PC-3 (cell line): ENCODE measurements at regions not wholly inside any gene's neighbourhood (a gene's known extent, or its start where the extent isn't known, plus 50 kb on each side); places are given as distances from the start of the nearest gene placed in this dataset.

Source experiments
- EZH2 ChIP-seq: fragments of 300-600 bp; sonication (generic); IDR thresholded peaks from one replicate; pipeline ENCODE4 v1.6.1; 2017; ENCODE audit warnings: antibody characterized with exemption, mild to moderate bottlenecking, low read length; ENCODE audit not compliant: unreplicated experiment
- EZH2phosphoT487 ChIP-seq: fragments of 300-600 bp; sonication (generic); IDR thresholded peaks from 2 replicates; pipeline ENCODE4 v1.6.1; 2018; ENCODE audit warnings: mild to moderate bottlenecking, antibody characterized with exemption, low read length, borderline replicate concordance
- TF ChIP-seq, protein P1 (sequence below): fragments of 300-600 bp; sonication (generic); conservative IDR thresholded peaks from 2 replicates; pipeline ENCODE4 v1.5.1; 2017; ENCODE audit warnings: antibody characterized with exemption, low read depth, mild to moderate bottlenecking, low read length

DNA sequence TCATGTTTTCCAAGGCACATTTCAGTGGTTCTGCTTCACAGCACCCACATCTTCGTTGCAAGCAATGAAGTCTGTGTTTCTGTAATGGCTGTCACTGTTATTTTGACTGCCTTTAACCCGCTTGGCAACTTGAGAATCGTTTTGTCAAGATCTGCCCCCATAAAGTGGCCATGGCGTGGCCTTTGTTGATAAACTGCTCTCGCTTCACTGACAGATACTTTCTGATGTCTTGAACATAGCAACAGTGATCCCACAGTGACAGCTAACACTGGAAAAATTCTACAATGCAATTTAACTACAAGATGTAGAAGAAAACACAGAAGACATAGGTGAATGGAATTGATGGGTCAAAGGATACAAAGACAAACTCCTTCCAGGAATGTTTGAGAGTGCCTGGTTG, 184.2 kb downstream of the KLHL28 start:
- TF ChIP-seq, protein P1, sequence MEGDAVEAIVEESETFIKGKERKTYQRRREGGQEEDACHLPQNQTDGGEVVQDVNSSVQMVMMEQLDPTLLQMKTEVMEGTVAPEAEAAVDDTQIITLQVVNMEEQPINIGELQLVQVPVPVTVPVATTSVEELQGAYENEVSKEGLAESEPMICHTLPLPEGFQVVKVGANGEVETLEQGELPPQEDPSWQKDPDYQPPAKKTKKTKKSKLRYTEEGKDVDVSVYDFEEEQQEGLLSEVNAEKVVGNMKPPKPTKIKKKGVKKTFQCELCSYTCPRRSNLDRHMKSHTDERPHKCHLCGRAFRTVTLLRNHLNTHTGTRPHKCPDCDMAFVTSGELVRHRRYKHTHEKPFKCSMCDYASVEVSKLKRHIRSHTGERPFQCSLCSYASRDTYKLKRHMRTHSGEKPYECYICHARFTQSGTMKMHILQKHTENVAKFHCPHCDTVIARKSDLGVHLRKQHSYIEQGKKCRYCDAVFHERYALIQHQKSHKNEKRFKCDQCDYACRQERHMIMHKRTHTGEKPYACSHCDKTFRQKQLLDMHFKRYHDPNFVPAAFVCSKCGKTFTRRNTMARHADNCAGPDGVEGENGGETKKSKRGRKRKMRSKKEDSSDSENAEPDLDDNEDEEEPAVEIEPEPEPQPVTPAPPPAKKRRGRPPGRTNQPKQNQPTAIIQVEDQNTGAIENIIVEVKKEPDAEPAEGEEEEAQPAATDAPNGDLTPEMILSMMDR = no peak
- TF ChIP-seq EZH2phosphoT487 (no peak), EZH2 (no peak)
